ES-I3 (cell line): ENCODE measurements at regions not wholly inside any gene's neighbourhood (a gene's known extent, or its start where the extent isn't known, plus 50 kb on each side); places are given as distances from the start of the nearest gene placed in this dataset.

ENCODE experiments used
- H3K36me3 ChIP-seq: 2 replicates; pipeline ENCODE4 v1.6.1; 2013; ENCODE audit warnings: mild to moderate bottlenecking, low read length, control low read depth, moderate library complexity; ENCODE audit not compliant: insufficient read depth
- H3K4me1 ChIP-seq: 2 replicates; pipeline ENCODE4 v1.6.1; 2013; ENCODE audit warnings: mild to moderate bottlenecking, control low read depth, low read length; ENCODE audit not compliant: insufficient read depth
- H3K9ac ChIP-seq: 2 replicates; pipeline ENCODE4 v1.6.1; 2013; ENCODE audit warnings: low read depth, mild to moderate bottlenecking, low read length, moderate library complexity
- H3K9me3 ChIP-seq: 2 replicates; pipeline ENCODE4 v1.6.1; 2013; ENCODE audit warnings: mild to moderate bottlenecking, low read length, moderate library complexity; ENCODE audit not compliant: control insufficient read depth, insufficient read depth

DNA sequence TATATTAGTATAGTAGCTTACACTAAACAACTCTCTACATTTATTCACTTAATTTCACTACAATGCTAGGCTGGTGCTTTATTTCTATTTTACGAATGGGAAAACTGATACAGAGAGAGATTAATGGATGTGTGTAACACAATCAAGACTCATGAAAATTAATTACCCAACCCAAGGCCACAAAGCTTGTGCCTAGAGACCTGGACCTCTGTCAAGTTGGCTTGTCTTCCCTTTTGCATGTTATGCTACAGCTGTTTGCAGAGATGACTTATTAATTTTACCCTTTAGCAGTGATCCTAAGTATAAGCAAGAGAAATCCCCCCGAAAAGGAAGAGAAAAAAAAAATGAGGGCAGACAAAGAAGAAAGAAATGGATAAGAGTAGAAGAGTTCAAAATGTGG, 162.5 kb downstream of the C3orf38 start:
- no peaks in the 10 kb centered on the region for H3K36me3 ChIP-seq
- no peaks in the 10 kb centered on the region for H3K9me3 ChIP-seq
- no peak overlapping the region for H3K9ac ChIP-seq
- no peaks in the 10 kb centered on the region; the same call in 1 of the 2 replicates for H3K4me1 ChIP-seq

DNA sequence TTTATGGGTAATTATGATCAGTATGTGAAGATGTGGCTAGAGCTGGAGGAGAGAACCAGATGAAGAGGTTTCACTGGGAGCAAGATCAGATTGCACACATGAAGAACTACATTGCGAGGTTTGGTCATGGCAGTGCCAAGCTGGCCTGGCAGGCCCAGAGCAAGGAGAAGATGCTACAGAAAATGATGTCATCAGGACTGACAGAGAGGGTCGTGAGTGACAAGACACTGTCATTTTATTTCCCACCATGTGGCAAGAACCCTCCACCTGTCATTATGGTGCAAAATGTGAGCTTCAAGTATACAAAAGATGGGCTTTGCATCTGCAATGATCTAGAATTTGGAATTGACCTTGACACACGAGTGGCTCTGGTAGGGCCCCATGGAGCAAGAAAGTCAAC, 168.3 kb downstream of the C3orf38 start:
- H3K9ac ChIP-seq: no peak overlapping the region

DNA sequence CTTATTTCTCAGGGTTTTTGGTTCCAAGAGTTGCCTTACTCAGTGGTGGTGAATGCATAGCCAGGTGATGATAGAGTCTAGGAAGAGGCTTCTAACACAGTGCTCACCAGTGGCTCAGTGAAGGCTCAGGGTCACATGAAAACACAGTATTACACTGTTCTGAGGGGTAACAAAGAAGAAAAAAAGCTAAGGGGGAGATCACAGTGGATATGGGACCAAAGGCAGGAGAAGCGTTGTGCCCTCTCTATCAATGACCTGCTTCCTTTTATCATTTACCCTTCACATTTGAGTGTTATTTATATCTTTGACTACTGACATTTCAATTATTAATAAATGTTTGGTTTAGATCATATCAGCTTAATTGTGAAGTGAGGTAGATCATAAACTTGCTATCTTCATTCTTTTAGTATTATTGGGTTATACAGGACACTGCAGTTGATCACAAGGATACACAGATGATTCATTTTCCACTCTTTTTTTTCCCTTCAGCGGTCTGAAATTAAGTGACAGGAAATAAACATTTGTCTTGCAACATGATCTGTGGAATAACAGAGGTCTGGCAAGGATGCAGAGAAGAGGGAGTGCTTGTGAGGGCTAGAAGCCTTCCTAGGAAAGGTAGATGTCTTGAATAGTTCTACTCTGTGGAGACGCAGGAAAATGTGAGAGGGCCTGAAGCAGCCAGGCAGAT, 171.7 kb downstream of the C3orf38 start:
- no peaks in the 10 kb centered on the region for H3K4me1 ChIP-seq
- H3K36me3 ChIP-seq: no peaks in the 10 kb centered on the region
- H3K9ac ChIP-seq: no peak overlapping the region
- H3K9me3 ChIP-seq: no peaks in the 10 kb centered on the region

More for the DNA sequence above, 168.3 kb downstream of the C3orf38 start:
- no peaks in the 10 kb centered on the region for H3K9me3 ChIP-seq
- no peaks in the 10 kb centered on the region for H3K36me3 ChIP-seq
- no peaks in the 10 kb centered on the region for H3K4me1 ChIP-seq

DNA sequence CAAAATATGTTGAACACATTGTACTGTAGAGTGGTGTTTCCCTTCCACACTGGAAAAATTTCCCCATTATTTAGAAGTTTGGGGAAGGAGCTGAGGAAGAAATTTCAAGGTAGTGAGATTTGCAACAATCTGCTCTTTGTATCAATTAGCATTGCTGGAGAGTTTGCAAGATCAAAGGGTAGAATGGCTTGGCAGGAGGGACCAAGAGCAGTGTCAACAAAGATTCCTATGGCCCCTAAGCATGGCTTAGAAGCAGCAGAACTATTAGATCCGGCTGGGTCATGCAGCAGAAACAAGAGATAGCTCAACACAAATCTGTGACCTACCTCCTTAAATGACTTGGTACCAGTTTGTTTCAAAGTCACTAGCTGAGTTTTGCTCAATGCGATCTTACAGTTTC, 175.0 kb downstream of the C3orf38 start:
- Histone ChIP-seq H3K4me1 (no peaks in the 10 kb centered on the region), H3K36me3 (no peaks in the 10 kb centered on the region), H3K9me3 (no peaks in the 10 kb centered on the region)

DNA sequence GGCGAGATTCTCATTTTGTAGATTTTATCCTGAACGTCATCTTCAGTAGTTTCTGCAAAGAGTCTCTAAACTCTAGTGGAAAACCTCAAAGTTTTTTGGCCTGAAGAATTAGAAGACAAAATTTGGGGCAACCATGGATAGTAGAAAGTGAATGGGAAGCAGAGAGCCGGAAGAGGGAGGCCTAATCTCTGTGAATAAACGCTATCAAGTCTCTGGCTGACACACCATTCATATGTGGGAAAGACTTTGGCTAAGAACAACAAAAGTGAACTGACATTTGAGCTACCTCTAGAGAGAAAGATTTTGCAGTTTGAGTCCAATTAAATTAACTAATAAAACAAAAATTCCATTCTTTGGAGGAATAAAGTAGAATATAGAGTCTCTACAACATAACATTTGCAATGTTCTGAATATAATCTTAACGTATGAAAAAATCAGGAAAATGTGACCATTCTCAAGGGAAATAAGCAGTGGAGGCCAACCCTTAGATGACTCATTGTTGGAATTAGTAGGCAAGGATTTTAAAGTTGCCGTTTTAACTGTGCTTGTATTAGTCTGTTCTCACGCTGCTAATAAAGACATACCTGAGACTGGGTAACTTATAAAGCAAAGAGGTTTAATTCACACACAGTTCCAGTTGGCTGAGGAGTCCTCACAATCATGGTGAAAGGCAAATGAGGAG, 184.6 kb downstream of the C3orf38 start:
- no peaks in the 10 kb centered on the region for H3K4me1 ChIP-seq
- no peaks in the 10 kb centered on the region for H3K36me3 ChIP-seq

More for the DNA sequence above, 175.0 kb downstream of the C3orf38 start:
- H3K9ac ChIP-seq: no peak overlapping the region

DNA sequence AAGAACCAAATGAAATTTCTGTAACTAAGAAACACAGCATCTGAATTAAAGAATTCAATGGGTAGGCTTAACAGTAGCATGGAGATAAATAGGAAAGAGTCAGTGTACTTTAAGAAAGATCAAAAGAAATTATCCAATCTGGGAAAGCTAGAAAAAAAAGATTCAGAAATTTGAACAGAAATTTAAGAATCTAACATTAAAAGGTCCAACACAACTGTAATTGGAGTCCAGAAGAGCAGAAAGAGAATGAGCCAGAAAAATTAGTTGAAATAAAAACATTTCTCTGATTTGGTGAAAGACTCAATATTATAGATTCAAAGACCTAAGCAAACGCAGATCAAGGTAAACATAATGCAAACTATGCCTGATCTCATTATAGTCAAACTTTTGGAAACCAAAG, 187.1 kb downstream of the C3orf38 start:
- no peaks in the 10 kb centered on the region for H3K4me1 ChIP-seq
- H3K9ac ChIP-seq: no peak overlapping the region

More for the DNA sequence above, 184.6 kb downstream of the C3orf38 start:
- no peaks in the 10 kb centered on the region for H3K9me3 ChIP-seq
- no peak overlapping the region for H3K9ac ChIP-seq

DNA sequence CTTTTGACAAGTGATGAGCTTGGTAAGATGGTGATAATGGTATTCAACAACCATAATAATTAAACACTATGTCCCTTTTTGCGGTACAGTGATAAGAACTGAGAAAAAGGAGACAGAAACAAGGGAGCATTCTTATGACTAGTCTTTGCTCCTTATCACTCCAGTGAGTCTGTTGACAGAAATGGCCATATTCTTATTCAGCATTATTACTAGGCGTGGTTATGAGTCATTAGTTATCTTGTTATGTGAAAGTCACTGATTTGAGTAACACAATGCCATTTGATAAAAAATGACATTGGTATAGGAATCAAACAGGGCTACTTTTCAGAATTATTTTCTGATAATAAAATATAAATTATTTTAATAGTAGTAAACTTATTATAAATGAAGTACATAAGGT, 193.5 kb downstream of the C3orf38 start:
- no peaks in the 10 kb centered on the region for H3K4me1 ChIP-seq
- no peak overlapping the region for H3K9ac ChIP-seq
- no peaks in the 10 kb centered on the region for H3K9me3 ChIP-seq
- no peaks in the 10 kb centered on the region for H3K36me3 ChIP-seq

More for the DNA sequence above, 187.1 kb downstream of the C3orf38 start:
- no peaks in the 10 kb centered on the region for H3K36me3 ChIP-seq
- no peaks in the 10 kb centered on the region for H3K9me3 ChIP-seq

DNA sequence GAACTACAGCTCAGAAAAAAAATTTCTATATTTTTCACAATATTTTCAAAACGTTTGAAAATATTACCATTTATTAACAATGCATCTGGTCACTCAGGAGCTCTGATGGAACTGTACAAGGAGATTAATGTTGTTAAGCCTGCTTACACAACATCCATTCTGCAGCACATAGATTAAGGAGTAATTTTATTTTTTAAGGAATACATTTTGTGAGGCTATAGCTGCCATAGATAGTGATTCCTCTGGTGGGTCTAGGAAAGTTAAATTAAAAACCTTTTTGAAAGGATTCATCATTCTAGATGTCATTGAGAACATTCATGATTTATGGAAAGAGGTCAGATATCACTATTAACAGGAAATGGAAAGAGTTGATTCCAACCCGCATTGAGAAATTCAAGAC, 196.9 kb downstream of the C3orf38 start:
- no peak overlapping the region for H3K9ac ChIP-seq
- no peaks in the 10 kb centered on the region for H3K4me1 ChIP-seq
- H3K36me3 ChIP-seq: no peaks in the 10 kb centered on the region
- H3K9me3 ChIP-seq: no peaks in the 10 kb centered on the region

DNA sequence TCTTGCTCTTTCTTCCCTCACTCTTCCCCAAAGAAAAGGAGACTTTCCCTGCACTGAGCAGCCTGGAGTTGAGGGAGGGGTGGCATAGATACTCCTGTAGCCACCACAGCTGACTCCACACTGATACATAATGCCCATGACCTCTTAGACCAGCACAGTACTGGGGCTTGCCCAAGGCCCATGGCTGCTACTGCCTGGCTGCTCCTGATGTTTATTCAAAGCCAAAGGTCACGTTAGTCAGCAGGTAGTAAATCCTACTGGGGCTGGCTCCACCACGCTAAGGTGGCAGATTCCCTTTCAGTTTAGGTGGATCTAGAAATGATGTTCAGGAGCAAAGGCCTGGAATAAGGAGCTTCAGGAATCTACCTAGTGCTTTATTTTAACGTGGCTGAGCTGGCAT, 212.7 kb downstream of the C3orf38 start:
- no peaks in the 10 kb centered on the region for H3K9me3 ChIP-seq

DNA sequence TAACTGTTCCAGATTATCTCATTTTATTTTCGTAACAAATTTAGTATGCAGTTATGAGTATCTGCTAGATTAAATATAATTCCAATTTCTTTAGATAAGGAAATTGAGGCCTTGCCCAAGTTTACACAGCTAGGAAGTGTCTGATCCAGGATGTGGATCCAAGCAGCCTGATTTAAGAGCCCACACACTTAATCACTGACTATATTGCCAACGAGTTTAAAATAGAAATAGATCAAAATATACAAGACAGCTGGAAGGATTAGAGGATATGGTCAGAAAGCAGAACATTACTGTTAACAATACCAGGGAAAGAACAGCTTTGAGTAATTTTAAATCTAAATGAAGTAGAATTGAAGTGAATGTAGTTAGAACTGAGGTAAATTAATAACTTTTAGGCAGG, 215.2 kb downstream of the C3orf38 start:
- Histone ChIP-seq H3K9ac (no peak overlapping the region), H3K4me1 (no peaks in the 10 kb centered on the region), H3K9me3 (no peaks in the 10 kb centered on the region), H3K36me3 (no peaks in the 10 kb centered on the region)

More for the DNA sequence above, 212.7 kb downstream of the C3orf38 start:
- Histone ChIP-seq H3K4me1 (no peaks in the 10 kb centered on the region), H3K36me3 (no peaks in the 10 kb centered on the region), H3K9ac (no peak overlapping the region)

DNA sequence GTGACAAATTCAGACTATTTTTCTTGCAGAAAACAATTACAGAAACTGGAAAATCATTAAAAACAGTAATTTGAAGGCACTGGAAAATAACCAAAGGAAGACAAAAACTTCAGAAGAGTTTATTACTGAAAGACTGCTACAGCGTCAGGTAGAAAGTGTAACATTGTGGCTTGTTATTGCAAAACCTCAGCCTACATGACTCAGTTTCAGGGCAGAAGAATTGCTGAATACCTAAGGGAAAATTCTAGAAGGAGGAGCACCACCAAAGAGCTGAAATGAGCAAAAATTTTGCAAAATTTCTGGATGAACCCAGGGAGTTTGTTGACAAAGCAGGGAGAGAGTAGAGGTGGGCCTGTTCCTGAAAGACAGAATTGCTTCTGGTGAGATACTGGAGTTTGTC, 219.6 kb downstream of the C3orf38 start:
- H3K9ac ChIP-seq: no peak overlapping the region
- H3K36me3 ChIP-seq: no peaks in the 10 kb centered on the region
- H3K4me1 ChIP-seq: no peaks in the 10 kb centered on the region
- H3K9me3 ChIP-seq: no peaks in the 10 kb centered on the region

DNA sequence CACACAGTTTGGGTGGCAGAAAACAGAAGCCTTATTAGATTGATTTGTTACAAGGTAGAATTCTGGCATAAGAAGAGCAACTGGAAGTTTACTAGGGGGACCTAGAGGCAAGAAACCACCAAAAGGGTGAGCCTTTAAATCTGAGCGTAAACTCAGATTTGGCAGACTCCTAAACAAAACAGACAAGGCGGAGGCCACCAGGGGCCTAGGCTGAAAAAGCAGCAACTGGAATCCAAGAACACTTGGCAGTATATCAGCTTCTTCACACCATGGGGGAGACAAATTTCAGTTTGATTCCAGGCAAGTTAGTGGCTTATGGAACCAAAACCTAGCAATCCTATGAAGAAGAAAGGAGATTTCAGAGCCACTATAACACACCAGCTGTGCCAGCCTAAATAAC, 220.0 kb downstream of the C3orf38 start:
- no peak overlapping the region for H3K9ac ChIP-seq
- no peaks in the 10 kb centered on the region for H3K4me1 ChIP-seq
- no peaks in the 10 kb centered on the region for H3K36me3 ChIP-seq
- H3K9me3 ChIP-seq: no peaks in the 10 kb centered on the region

DNA sequence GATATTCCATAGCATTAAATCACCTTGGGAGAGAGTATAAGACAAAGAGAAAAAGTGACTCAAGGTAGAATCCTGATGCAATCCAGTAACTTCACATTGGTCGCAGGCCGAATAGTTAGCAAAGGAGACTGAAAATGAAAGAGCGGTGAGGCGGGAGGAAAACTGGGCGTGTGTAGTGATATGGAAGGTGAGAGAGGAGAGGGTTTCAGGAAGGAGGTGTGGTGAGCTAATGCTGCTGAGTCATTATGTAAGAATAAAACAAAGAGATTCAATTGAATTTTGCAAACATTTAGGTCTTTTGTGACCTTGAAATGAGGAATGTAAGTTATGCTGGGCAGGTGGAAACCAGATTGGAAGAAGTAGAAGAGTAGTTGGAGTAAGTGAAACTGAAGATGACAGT, 235.3 kb downstream of the C3orf38 start:
- H3K4me1 ChIP-seq: no peaks in the 10 kb centered on the region; the same call in 1 of the 2 replicates
- H3K9me3 ChIP-seq: no peaks in the 10 kb centered on the region
- no peaks in the 10 kb centered on the region for H3K36me3 ChIP-seq
- H3K9ac ChIP-seq: no peak overlapping the region

DNA sequence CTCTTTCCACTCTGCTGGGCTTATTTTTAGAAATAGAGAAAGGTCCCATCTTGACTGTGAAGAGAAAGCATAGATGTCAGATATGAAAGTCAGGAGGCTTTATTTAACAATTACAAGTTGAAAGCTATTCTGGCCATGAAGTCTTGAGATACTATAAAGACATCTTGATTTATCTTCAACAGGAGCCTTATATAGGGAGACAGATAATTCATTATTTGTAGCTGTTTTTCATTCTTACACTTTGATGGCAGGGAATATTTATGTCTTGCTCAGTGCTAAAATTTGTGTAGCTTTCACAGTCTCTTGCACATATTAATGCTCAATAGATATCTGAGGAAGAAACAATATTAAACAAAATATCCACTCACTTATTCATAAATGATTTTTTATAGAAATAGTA, 248.8 kb downstream of the C3orf38 start:
- no peaks in the 10 kb centered on the region for H3K36me3 ChIP-seq
- H3K9ac ChIP-seq: no peak overlapping the region
- H3K4me1 ChIP-seq: no peaks in the 10 kb centered on the region
- no peaks in the 10 kb centered on the region for H3K9me3 ChIP-seq

DNA sequence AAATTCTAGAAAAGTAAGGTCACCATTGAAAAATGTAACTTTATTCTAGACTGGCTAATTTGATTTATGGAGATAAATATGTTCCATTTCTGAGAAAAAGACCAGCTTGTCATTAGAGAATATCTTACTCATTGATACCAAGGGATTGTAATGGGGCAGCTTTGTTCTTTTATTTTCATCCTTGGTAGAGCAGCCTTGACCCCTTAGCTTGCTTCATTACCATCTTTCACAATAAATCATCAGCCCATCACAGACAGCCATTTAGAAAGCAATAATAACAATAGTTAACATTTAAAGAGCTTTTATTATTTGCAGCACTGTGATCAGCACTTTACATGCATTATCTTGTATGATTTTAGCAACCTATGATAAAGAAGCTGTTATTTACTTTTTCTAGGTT, 253.6 kb downstream of the C3orf38 start:
- Histone ChIP-seq H3K9me3 (no peaks in the 10 kb centered on the region), H3K36me3 (no peaks in the 10 kb centered on the region), H3K9ac (no peak overlapping the region), H3K4me1 (no peaks in the 10 kb centered on the region)
